ENCODE measurements at regions not wholly inside any gene's neighbourhood (a gene's known extent, or its start where the extent isn't known, plus 50 kb on each side); places are given as distances from the start of the nearest gene placed in this dataset.

- WGBS, 2 experiments (ENCODE audit: extremely low coverage in 1 of 2, insufficient coverage in 1 of 2, insufficient read length in 1 of 2, insufficient replicate concordance in 2 of 2, low coverage in 1 of 2, low lambda C conversion rate in 2 of 2, missing lambda C conversion rate in 1 of 2) = 93% methylated on average over 2 of the region's 2 CpGs; no CpG with 5 or more reads in 1 of the 2 experiments
- CTCF ChIA-PET (ENCODE audit: partially characterized antibody) = interaction anchor here (1.8 kb wide), 1 partner anchor 458 kb away, joined by 4 read pairs; no protein-coding TSS in a partner anchor
Observed at GRCh38 chr4:12973522-12973921, 510.6 kb downstream of the RAB28 start.

More at GRCh38 chr4:12973522-12973921, 510.6 kb downstream of the RAB28 start:
- POLR2A ChIA-PET (ENCODE audit: partially characterized antibody) = no interaction called here
- Histone ChIP-seq H4K5ac (ENCODE audit: insufficient read length, low read depth, low read length) (no peak overlapping the region), H3K79me1 (ENCODE audit: low read depth, low read length) (no peaks in the 10 kb centered on the region), H3K4me1 (replicated peaks in 1 of 4; ENCODE audit: control insufficient read depth in 3 of 4, insufficient read depth in 4 of 4, low read length in 3 of 4) (no peaks in the 10 kb centered on the region), H3K23me2 (ENCODE audit: low read depth, low read length) (no peaks in the 10 kb centered on the region), H3K18ac (ENCODE audit: extremely low read depth, low read length) (no peak overlapping the region), H3K36me3 (ENCODE audit: control insufficient read depth in 2 of 4, insufficient read depth in 4 of 4, low read length in 3 of 4) (no peaks in the 10 kb centered on the region), H3K4me2 (ENCODE audit: insufficient read depth in 1 of 2, low read depth in 2 of 2, low read length in 2 of 2) (no peak overlapping the region), H3K56ac (replicated peaks; ENCODE audit: insufficient read length, low read depth, low read length) (no peak overlapping the region), H3K9me3 (ENCODE audit: insufficient read depth in 2 of 2, low read depth in 1 of 2, low read length in 1 of 2) (no peaks in the 10 kb centered on the region), H2BK15ac (ENCODE audit: low read length) (no peak overlapping the region), H2AFZ (ENCODE audit: low read length) (no peak overlapping the region), H2BK5ac (ENCODE audit: low read depth, low read length) (no peak overlapping the region), H3K4ac (replicated peaks; ENCODE audit: insufficient read length, low read depth, low read length) (no peak overlapping the region), H3K14ac (ENCODE audit: insufficient read length) (no peak overlapping the region), H2AK5ac (ENCODE audit: low read depth, low read length) (no peak overlapping the region), H2BK20ac (ENCODE audit: low read length) (no peak overlapping the region), H3K27ac (ENCODE audit: low read depth, low read length) (no peak overlapping the region), H3K9ac (replicated peaks in 1 of 4; ENCODE audit: extremely low read depth in 1 of 4, low read depth in 3 of 4, low read length in 3 of 4) (no peak overlapping the region), H2BK120ac (replicated peaks; ENCODE audit: low read depth, low read length) (no peak overlapping the region), H3K23ac (ENCODE audit: insufficient read length) (no peak overlapping the region), H4K8ac (ENCODE audit: extremely low read depth, insufficient read depth, low read length) (no peak overlapping the region), H2BK12ac (ENCODE audit: low read depth, low read length) (no peak overlapping the region), H3K27me3 (replicated peaks in 1 of 4; ENCODE audit: control insufficient read depth in 3 of 4, extremely low read depth in 1 of 4, insufficient read depth in 3 of 4, low read length in 3 of 4) (no peaks in the 10 kb centered on the region), H4K91ac (replicated peaks; ENCODE audit: insufficient read length, low read length) (no peak overlapping the region), H4K20me1 (replicated peaks in 1 of 2; ENCODE audit: control insufficient read depth in 1 of 2, insufficient read depth in 2 of 2, low read length in 2 of 2) (no peaks in the 10 kb centered on the region), H3K4me3 (ENCODE audit: extremely low read depth in 1 of 4, insufficient read depth in 2 of 4, low read depth in 3 of 4, low read length in 4 of 4) (no peak overlapping the region), H3K79me2 (ENCODE audit: control insufficient read depth in 1 of 2, insufficient read depth in 2 of 2, low read length in 2 of 2) (no peaks in the 10 kb centered on the region)
- no peak for TF ChIP-seq MAFK (IDR thresholded peaks at IDR 0.05; ENCODE audit: low read depth, low read length)
- TF ChIP-seq BRCA1 (IDR thresholded peaks at IDR 0.05; ENCODE audit: low read depth, low read length) = no peak
- TF ChIP-seq RNF2 (IDR thresholded peaks at IDR 0.05; ENCODE audit: borderline replicate concordance, low read depth, low read length, missing control alignments, poor library complexity, severe bottlenecking) = no peak
- TF ChIP-seq POLR2A (IDR thresholded peaks at IDR 0.05; ENCODE audit: control extremely low read depth in 1 of 2, low read depth in 2 of 2, low read length in 2 of 2) = no peak
- TF ChIP-seq JUND (IDR thresholded peaks at IDR 0.05; ENCODE audit: low read length) = no peak
- no peak for TF ChIP-seq MAX (IDR thresholded peaks at IDR 0.05)
- TF ChIP-seq KDM4A (IDR thresholded peaks at IDR 0.05; ENCODE audit: low read depth, low read length, severe bottlenecking) = no peak
- TF ChIP-seq RAD21 (IDR thresholded peaks at IDR 0.05 in 1 of 2, conservative IDR thresholded peaks at IDR 0.05 in 1 of 2; ENCODE audit: low read depth in 2 of 2, low read length in 2 of 2) = no peak
- TF ChIP-seq ATF2 (IDR thresholded peaks at IDR 0.05; ENCODE audit: low read length) = no peak
- FAIRE-seq (no peak), DNase-seq (ENCODE audit: low read depth in 1 of 2, low spot score in 2 of 2) (no peak)
